ENCODE measurements at regions not wholly inside any gene's neighbourhood (a gene's known extent, or its start where the extent isn't known, plus 50 kb on each side); places are given as distances from the start of the nearest gene placed in this dataset.

DNA sequence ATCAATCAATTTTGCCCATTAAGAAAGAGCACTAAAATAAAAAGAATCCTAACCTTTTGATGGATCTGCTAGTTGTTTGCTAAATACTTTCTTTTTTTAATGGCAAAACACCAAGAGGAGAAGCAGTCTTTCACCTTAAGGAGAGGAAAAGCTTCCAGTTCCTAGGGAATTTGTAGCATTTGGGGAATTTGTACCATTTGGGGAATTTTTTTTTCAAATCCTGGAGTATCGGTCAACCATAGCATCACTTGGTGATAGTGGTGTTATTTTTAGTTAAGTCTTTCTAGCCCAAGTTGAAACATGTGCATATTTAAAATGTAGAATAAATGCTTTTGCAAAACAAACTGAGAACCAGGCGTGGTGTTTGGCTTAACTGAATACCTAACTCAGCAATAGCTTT is 117.5 kb upstream of the SEMA6D start:
- TF ChIP-seq TEAD4 (CRISPR knock-in tag; IDR thresholded peaks at IDR 0.05) (no peak), ATF2 (CRISPR knock-in tag; IDR thresholded peaks at IDR 0.05; ENCODE audit: borderline replicate concordance, low read depth) (no peak), ATF6 (CRISPR knock-in tag; IDR thresholded peaks at IDR 0.05) (no peak), FOXJ3 (CRISPR knock-in tag; IDR thresholded peaks at IDR 0.05; ENCODE audit: borderline replicate concordance) (no peak), CTCF (IDR thresholded peaks at IDR 0.05) (no peak), GABPB1 (CRISPR knock-in tag; IDR thresholded peaks at IDR 0.05) (no peak), ZNF232 (CRISPR knock-in tag; IDR thresholded peaks at IDR 0.05) (no peak)

Measured in WTC11 (cell line).